ENCODE measurements at regions not wholly inside any gene's neighbourhood (a gene's known extent, or its start where the extent isn't known, plus 50 kb on each side); places are given as distances from the start of the nearest gene placed in this dataset.

DNA sequence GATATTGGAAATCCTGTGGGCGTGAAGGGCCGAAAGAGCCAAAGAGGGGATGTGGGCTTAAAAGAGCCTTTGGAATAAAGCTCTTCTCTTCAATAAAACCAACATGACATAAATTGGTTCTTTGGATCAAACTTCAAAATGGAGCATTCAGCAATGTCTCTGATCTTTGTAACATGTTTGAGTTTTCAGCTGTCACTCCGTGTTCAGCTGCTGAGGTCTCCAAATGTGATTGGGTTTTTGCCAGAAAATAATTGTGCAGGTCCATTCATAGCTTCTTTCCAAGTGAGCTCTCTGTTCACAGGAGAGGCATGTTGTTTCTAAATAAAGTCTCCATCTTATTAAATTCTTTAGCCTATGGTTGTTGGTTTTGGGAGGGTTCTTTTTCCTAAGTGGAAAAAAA, 127.6 kb upstream of the CCDC68 start:
- no peaks in the 10 kb centered on the region for H4K20me1 ChIP-seq (ENCODE audit: insufficient read depth, low read length)
- no peaks in the 10 kb centered on the region for H3K36me3 Mint-ChIP-seq (ENCODE audit: low read depth, unreplicated experiment)
- no peak for TF ChIP-seq EZH2 (IDR thresholded peaks at IDR 0.05; ENCODE audit: insufficient read depth, low read length)
- TF ChIP-seq, protein P1, sequence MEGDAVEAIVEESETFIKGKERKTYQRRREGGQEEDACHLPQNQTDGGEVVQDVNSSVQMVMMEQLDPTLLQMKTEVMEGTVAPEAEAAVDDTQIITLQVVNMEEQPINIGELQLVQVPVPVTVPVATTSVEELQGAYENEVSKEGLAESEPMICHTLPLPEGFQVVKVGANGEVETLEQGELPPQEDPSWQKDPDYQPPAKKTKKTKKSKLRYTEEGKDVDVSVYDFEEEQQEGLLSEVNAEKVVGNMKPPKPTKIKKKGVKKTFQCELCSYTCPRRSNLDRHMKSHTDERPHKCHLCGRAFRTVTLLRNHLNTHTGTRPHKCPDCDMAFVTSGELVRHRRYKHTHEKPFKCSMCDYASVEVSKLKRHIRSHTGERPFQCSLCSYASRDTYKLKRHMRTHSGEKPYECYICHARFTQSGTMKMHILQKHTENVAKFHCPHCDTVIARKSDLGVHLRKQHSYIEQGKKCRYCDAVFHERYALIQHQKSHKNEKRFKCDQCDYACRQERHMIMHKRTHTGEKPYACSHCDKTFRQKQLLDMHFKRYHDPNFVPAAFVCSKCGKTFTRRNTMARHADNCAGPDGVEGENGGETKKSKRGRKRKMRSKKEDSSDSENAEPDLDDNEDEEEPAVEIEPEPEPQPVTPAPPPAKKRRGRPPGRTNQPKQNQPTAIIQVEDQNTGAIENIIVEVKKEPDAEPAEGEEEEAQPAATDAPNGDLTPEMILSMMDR (IDR thresholded peaks at IDR 0.05; ENCODE audit: insufficient read depth, low read depth, low read length) = no peak
- no peak overlapping the region for H3K27ac Mint-ChIP-seq (ENCODE audit: unreplicated experiment)
- FAIRE-seq (no peak), DNase-seq (ENCODE audit: low read depth) (no peak)
- no peaks in the 10 kb centered on the region for H3K9me3 Mint-ChIP-seq (ENCODE audit: unreplicated experiment)
- H3K4me3 ChIP-seq (ENCODE audit: insufficient read depth, low read depth, low read length) = no peak overlapping the region
- peaks cover 2% of the 10 kb centered on the region for H3K27me3 Mint-ChIP-seq (ENCODE audit: low read depth, unreplicated experiment)
- H3K27ac ChIP-seq (ENCODE audit: low read depth, low read length) = no peak overlapping the region
- H3K27me3 ChIP-seq (ENCODE audit: insufficient read depth, low read length) = no peaks in the 10 kb centered on the region
- no peak overlapping the region for H3K9ac ChIP-seq (ENCODE audit: low read length)
- no peak overlapping the region for H2AFZ ChIP-seq (ENCODE audit: low read depth, low read length)
- no peaks in the 10 kb centered on the region for H3K9me3 ChIP-seq (ENCODE audit: insufficient read depth, low read depth, low read length)
- H3K4me1 ChIP-seq (ENCODE audit: insufficient read depth, low read length) = no peaks in the 10 kb centered on the region
- no peaks in the 10 kb centered on the region for H3K36me3 ChIP-seq (ENCODE audit: insufficient read depth, low read length)
- no peak overlapping the region for H3K4me3 Mint-ChIP-seq (ENCODE audit: unreplicated experiment)
- H3K4me2 ChIP-seq (ENCODE audit: low read length) = no peak overlapping the region
- H3K4me1 Mint-ChIP-seq (ENCODE audit: low read depth, unreplicated experiment) = peaks cover 19% of the 10 kb centered on the region
- H3K79me2 ChIP-seq (ENCODE audit: insufficient read depth, low read length) = no peaks in the 10 kb centered on the region

DNA sequence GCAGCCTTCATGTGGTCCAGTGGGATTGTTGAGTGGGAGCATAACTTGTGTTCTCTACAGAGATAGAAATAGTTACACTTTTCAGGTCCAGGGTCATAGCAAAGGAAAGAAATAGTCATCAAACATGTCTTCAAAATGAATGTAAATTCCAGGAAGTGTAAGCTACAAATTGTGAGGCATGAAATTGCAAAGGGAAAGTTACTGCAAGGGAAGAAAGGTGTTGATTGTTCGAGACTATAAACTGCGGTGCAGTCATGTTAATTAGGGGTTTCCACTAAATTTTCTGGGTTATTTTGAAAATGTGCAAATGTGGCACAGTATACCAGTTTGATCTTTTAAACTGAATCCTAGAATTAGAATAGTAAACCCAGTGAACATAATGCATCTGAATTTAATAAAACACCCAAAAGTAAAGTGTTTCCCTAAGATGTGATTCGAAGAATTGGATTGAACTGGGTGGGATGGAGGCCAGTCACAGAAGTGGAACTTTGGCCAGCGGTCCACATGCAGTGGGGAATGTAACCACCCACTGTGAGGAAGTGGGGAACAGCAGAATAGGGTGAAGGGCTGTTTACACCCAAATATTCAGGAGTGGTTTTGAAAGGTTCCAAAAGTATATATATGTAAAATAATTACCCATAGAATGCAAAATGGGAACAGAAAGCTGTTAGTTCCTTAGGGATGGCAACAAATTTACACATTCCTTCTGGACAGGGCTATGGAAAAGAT, 126.5 kb upstream of the CCDC68 start:
- Histone ChIP-seq H3K9ac (ENCODE audit: low read length) (no peak overlapping the region), H3K27ac (ENCODE audit: low read depth, low read length) (no peak overlapping the region), H3K4me1 (ENCODE audit: insufficient read depth, low read length) (no peaks in the 10 kb centered on the region), H2AFZ (ENCODE audit: low read depth, low read length) (no peak overlapping the region), H3K9me3 (ENCODE audit: insufficient read depth, low read depth, low read length) (no peaks in the 10 kb centered on the region), H3K4me3 (ENCODE audit: insufficient read depth, low read depth, low read length) (no peak overlapping the region), H3K36me3 (ENCODE audit: insufficient read depth, low read length) (no peaks in the 10 kb centered on the region), H3K27me3 (ENCODE audit: insufficient read depth, low read length) (no peaks in the 10 kb centered on the region), H4K20me1 (ENCODE audit: insufficient read depth, low read length) (no peaks in the 10 kb centered on the region), H3K79me2 (ENCODE audit: insufficient read depth, low read length) (no peaks in the 10 kb centered on the region), H3K4me2 (ENCODE audit: low read length) (no peak overlapping the region)
- FAIRE-seq (no peak), DNase-seq (ENCODE audit: low read depth) (no peak)
- TF ChIP-seq, protein P1 (IDR thresholded peaks at IDR 0.05; ENCODE audit: insufficient read depth, low read depth, low read length) = no peak
- TF ChIP-seq EZH2 (IDR thresholded peaks at IDR 0.05; ENCODE audit: insufficient read depth, low read length) = no peak
- Mint-ChIP-seq H3K4me1 (ENCODE audit: low read depth, unreplicated experiment) (peaks cover 16% of the 10 kb centered on the region), H3K27ac (ENCODE audit: unreplicated experiment) (no peak overlapping the region), H3K9me3 (ENCODE audit: unreplicated experiment) (no peaks in the 10 kb centered on the region), H3K36me3 (ENCODE audit: low read depth, unreplicated experiment) (no peaks in the 10 kb centered on the region), H3K4me3 (ENCODE audit: unreplicated experiment) (no peak overlapping the region), H3K27me3 (ENCODE audit: low read depth, unreplicated experiment) (peaks cover 2% of the 10 kb centered on the region)

DNA sequence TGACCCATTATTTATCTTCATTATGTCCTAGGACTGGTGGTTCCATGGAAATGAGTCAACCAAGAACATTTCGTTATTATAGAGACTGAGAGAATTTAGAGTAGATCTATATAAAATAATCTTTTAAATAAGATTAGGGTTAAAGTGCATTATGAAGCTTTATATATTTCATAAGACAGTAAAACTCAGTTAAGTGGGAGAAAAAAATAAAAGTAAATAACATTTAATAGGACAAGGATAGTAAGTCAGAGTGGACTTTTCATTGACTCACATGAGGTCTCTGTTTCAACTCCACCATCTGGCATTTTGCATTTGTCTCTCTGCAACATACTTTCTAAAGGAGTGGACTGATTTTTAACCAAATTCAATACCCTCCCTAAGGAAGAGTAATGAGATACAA, 125.3 kb upstream of the CCDC68 start:
- FAIRE-seq (no peak), DNase-seq (ENCODE audit: low read depth) (no peak)
- H3K27me3 ChIP-seq (ENCODE audit: insufficient read depth, low read length) = no peaks in the 10 kb centered on the region
- no peaks in the 10 kb centered on the region for H3K9me3 ChIP-seq (ENCODE audit: insufficient read depth, low read depth, low read length)
- H3K4me3 ChIP-seq (ENCODE audit: insufficient read depth, low read depth, low read length) = no peak overlapping the region
- H3K4me2 ChIP-seq (ENCODE audit: low read length) = no peak overlapping the region
- no peak overlapping the region for H3K27ac ChIP-seq (ENCODE audit: low read depth, low read length)
- no peak overlapping the region for H3K4me3 Mint-ChIP-seq (ENCODE audit: unreplicated experiment)
- peaks cover 2% of the 10 kb centered on the region for H3K27me3 Mint-ChIP-seq (ENCODE audit: low read depth, unreplicated experiment)
- TF ChIP-seq, protein P1 (IDR thresholded peaks at IDR 0.05; ENCODE audit: insufficient read depth, low read depth, low read length) = no peak
- TF ChIP-seq EZH2 (IDR thresholded peaks at IDR 0.05; ENCODE audit: insufficient read depth, low read length) = no peak
- H3K9ac ChIP-seq (ENCODE audit: low read length) = no peak overlapping the region
- H3K4me1 Mint-ChIP-seq (ENCODE audit: low read depth, unreplicated experiment) = peaks cover 13% of the 10 kb centered on the region
- no peaks in the 10 kb centered on the region for H3K36me3 Mint-ChIP-seq (ENCODE audit: low read depth, unreplicated experiment)
- no peaks in the 10 kb centered on the region for H3K79me2 ChIP-seq (ENCODE audit: insufficient read depth, low read length)
- no peak overlapping the region for H3K27ac Mint-ChIP-seq (ENCODE audit: unreplicated experiment)
- no peaks in the 10 kb centered on the region for H3K9me3 Mint-ChIP-seq (ENCODE audit: unreplicated experiment)
- H3K4me1 ChIP-seq (ENCODE audit: insufficient read depth, low read length) = no peaks in the 10 kb centered on the region
- no peaks in the 10 kb centered on the region for H3K36me3 ChIP-seq (ENCODE audit: insufficient read depth, low read length)
- H2AFZ ChIP-seq (ENCODE audit: low read depth, low read length) = no peak overlapping the region
- H4K20me1 ChIP-seq (ENCODE audit: insufficient read depth, low read length) = no peaks in the 10 kb centered on the region

Data from astrocyte (in vitro differentiated cells and primary cell).